NCI-H146 (cell line): ENCODE measurements at regions not wholly inside any gene's neighbourhood (a gene's known extent, or its start where the extent isn't known, plus 50 kb on each side); places are given as distances from the start of the nearest gene placed in this dataset.

ENCODE experiments used
- DNase-seq: peaks from one replicate; lab custom pipeline; 2025; lab: John Stamatoyannopoulos, UW

DNA sequence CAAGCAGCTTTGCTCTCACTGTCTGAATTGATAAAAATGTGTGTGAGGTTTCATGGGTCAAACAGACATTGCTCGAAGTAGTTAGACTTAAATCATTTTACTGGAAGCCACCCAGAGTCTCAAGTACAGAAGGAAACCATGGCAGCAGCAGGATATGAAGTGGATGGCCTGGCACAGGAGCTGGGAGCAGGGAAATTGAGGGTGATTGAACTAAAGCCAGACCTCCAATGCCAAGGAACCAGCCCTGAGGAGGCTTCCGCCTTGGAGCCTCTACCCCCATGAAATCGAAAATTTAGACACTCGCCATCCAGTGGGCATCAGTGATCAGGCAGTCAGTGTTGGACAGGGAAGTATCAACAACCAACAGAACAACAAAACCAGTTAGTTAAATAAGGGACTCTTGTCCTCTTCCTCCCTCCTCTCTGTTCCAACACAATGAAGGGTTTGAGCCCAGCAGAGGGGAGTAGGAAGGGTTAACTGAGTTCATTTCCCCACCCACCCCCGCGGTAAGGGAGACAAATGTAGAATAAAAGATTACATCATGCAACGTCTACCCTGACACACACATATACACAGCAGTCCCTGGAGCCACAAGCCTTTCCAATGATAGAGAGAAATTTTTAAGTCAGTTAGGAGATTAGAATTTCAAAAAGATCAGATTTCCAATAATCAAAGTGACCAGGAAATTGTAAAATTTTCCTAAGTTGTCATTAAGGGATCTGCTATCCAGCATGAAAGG, 156.3 kb downstream of the SLC16A9 start:
- DNase-seq, result no peak

DNA sequence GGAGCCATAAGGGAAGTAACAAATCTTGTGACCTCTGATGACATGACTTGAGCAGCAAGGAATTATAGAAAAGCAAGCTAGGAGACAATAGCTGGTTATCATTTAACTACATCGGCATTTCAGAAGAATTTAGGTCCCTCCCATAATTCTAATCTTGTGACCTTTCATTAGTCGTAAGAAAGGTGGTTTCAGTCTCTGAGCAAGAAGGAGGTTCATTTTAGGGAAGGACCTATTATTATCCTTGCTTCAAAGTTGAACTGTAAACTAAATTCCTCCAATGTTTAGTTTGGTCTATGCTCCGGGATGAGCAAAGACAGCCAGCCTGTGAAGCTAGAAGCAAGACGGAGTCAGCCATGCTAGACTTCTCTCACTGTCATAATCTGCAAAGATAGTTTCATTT, 159.6 kb downstream of the SLC16A9 start:
- no peak for DNase-seq

DNA sequence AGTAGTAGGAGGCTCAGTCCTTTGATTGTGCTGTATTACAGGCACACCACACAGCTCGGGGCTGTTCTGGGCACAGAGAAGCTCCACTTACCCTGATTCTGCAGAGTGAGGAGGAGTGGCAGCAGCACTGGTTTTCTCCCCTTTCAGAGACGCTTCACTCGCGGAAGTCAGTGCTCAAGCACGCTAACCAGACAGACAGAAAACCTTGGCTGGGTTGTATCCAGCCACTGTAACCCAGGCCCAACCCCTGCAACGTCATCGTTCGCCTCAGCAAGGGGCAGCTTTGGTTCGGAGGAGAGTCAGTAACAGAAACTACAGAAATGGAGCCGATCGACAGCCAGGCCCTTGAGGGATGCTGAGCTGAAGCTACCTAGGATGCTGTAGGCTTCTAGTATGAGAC, 171.0 kb downstream of the SLC16A9 start:
- DNase-seq, result no peak

DNA sequence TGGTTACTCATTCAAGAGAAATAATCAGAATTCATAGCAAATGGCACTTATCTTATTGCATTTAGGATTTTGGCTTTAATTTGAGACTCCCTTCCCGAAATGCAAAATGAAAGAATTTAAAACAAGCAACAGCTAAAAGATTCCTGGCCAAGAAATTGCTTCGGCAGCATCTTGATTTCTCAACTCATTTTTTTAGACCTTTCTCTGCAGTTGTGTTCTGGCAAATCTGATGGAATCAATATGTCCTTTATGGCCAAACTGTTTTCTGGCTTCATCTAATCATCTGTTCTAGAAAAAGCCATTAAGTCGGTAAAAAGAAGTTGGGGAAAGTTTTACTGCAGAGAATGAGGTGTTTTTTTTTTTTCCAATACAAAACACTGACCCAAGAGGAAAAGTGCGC, 172.1 kb downstream of the SLC16A9 start:
- no peak for DNase-seq

DNA sequence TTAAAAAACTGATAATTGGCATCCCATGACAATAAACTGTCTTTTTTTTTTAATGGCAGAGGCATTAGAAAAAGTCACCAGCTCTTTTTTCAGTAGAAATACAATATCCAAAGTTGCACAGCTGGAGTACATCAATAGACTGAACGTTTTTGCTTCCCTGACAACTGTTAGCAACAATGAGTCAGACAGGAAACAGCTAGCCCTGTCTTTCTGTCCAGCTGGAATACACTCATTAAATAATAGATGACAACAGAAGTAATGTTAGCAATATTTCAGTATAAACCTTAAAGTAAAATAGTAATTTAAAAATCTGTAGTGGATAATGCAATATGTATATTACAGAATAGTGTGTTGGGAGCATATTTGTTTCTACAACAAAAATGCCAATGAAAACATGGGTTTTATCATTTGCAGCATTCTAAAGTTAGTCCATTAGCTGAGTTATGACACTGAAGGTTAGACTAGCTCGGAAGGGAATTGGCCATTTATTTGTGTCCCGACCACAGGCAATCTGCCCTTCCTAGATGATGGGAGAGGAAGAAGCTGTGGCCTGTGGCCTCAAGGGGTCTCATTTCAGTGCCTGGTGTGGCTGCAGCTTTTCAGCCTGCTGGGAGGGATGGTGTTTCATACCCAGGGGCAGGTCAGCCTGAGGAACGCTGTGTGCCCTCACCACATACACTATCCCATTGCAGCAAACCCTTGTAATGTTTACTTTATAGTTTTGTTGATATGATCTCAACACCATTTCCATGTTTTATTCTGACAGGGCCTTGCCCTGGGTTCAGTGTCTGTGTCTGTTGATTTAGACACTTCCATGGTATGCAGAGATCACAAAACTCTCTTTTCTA, 173.3 kb downstream of the SLC16A9 start:
- peak; percentile 25 for DNase-seq

DNA sequence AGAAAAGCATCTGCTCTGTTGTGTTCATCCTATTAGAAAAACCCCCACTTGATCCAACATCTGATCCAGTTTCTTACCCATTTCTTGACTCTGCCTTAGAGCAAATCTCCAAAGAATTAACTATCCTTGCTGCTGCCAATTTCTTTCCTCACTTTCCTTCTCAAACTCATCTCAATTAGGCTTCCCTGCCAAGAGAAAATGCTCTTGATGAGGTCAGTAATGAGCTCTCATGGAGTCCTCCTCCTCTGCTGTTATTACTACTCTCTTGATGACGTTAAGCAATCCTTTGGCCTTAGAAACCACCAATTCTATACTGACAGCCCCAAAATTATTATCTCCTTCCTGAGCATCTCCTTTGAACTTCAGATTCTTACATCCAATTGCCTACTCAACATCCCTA, 162.0 kb upstream of the FAM13C start:
- DNase-seq, result no peak

DNA sequence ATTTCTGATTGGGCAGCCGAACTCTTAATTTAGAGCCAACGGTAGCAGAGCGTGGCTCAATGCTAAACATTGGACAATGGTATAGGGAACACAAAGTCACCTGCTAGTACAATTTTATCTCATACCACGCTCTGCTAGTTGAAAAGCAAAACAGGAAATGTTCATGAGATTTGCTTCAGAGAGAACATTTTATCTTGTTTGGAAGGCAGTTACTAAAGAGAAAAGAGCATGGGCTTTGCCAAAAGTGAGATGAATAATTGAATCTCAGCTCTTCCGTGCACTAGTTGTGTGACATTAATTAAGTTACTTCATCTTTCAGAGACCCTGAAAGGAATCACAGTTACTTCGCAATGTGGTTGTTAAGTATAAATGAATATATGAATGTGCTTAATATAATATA, 161.5 kb upstream of the FAM13C start:
- DNase-seq, result no peak

DNA sequence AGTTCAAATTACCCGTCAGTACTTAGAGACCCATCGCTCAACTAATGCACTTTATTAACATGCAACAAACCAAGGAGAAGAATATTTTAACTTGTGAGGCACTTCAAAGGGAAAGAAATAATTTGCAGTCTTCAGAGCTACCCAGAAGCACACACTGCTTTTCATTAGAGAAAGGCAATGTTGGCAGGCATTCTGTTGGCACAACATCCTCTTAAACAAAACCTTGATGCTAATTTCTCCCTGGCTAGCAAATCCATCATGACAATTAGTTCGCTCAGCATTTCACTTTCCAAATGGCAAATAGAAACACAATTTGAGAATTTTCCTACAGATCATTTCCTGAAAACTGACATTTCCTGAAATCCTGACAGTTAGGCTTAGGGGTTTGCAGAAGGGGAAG, 155.6 kb upstream of the FAM13C start:
- DNase-seq, result no peak

DNA sequence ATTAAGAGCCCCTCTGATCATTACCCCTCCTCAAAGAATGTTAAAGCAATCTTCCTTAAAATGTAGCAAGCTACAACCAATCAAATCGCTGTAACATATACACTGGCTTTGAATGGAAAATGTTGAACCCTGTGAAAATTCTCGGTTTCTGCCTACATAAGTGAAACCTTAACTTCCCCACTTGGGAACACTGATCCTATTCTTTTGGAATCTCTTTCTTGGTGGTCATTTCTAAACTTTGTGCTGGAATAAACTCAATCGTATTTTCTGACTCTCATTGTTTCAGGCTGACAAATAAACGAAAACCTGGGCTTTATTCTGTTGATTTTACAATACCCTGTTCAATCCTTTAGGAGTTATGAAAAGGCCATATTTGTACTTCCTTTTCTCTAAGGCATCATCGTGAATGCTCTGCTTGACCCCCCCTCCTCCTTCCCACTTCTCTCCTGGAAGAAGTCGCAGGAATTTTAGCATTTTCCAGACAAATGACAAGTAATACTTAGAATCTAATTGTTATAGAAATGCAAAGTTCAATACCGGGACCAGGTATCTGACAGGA, 155.1 kb upstream of the FAM13C start:
- no peak for DNase-seq

DNA sequence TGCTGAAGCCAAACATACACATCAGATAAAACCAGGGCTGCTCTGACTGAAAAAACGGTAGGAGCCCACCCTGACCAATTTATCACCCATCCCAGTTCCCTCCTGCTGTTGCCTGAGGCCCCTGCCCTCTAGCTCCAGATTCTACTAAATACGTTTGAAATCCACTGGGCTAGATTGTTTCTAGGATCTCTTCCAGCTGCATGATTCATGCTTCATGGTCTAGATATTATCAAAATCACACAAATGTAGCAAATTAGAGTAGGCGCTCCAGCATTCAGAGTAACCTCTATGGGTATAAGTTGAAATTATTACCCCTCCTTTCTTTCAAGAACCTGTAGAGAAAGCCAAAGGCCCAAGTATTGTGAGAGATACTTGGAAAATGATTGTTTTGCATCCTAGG, 151.2 kb upstream of the FAM13C start:
- no peak for DNase-seq

DNA sequence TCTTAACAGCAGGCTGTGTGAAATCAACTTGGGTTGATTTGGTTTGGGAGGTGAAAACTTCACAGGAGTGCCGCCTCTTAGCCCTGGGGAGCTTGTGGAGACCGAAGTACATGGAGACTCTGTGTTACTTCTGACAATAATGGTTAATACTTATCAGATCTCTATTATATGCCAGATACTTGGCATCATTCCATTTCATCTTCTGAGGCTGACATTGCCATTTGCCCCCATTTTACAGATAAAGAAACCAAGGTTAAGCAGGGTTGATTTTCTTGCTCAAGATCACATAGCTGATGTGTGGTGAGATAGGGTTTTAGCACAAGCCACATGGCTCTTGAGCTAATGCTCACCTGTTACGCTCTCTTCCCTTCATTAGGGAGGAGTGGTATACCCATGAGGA, 150.6 kb upstream of the FAM13C start:
- DNase-seq, result no peak

DNA sequence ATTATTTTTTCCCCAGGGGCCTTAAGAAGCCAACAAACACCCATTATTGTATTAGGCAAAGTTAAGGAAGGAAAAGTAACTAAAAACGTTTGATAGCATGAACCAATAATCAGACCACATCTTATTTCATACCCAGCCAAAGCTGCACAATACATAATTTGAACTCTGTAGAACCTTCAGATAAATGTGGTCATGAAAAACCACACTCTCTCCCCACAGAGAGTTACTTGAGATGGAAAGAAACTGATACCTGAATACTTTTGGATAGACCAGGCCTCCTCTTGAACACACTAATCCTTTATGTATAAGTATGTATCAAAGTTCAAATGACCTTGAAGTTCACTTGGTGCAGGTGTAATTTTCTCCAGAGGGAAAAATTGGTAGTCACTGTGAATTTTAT, 146.6 kb upstream of the FAM13C start:
- DNase-seq, result no peak

DNA sequence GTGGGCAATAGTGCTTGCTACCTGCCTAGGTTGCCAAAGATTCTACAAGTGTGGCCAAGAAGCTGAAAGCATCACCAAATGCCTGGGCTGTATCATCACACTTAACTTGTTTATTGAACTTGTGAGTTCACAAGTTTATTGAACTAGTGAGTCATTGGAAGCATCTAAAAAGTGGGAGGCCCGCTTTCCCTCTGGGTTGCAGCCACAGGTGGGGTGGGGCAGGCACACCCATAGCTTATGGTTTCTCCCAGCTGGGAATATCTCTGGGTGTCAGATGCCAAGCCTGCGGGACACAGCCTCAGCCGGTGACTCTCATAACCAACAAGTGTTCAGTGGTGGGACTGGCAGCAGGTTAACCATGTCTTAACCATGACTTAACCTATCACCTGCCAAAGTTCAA, 145.9 kb upstream of the FAM13C start:
- DNase-seq, result no peak

DNA sequence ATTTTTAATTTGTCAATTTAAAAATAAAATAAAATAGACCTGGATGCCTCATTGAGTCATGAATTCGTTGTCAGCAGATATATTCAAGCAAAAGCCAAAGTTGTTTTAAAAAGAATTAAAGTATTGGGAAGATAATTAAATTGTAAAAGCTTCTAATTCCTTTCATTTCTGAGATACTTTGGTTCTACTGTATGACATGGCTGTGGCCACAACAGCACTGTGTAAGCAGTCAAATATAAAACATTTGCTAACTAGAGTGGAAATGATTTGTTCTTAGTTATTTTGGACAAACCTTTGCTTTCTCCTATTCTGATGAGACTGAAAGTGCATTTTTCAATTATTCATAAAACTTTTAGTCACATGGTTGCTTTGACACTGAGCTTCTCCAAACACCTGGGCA, 143.6 kb upstream of the FAM13C start:
- DNase-seq, result no peak

DNA sequence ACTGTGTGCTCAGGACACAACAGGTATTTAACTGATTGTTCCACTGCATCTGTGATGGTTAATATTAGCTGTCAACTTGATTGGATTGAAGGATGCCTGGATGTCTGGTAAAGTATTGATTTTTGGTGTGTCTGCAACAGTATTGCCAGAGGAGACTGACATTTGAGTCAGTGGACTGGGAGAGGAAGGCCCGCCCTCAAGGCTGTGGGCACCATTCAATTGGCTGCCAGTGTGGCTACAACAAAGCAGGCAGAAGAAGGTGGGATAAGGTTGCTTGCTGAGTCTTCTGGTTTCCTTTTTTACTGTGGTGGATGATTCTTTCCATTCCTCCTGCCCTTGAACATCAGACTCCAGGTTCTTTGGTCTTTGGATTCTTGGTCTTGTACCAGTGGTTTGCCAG, 137.1 kb upstream of the FAM13C start:
- peak; percentile 70 for DNase-seq

DNA sequence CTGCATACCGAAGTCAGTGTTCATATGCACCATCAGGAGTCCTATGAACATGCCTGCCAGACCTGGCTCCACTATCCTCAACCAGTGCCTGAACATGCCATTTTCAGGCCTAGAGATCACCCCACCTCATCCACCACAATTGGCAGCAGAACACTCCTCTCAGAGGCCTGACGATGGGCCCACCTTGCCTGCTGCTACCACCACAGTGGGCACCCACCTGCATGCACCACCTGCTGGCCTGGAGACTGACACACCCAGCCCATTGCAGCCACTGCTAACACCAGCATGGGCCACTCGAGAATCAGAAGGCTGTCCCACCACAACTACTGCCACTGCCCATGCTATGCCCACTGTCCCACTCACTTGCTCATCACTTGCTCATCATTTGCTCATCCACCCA, 130.7 kb upstream of the FAM13C start:
- DNase-seq, result no peak

DNA sequence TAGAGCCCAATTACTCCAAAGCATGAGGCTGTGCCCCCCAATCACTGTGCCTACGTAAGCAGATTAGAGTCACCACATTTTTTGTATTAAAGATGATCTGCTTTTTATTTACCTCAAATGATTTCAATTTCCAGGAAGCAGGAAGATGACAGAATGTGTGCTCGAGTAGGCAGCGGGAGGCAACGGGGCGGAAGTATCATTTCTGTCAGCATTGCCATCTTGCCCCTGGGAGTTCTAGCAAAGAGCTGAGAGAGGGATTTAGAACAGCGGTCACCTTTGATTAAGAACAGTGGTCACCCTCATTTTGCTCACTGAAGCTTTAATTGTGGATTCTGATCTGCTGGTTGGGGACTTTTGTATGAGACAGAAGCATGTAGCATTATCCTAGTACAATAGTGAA, 117.1 kb upstream of the FAM13C start:
- no peak for DNase-seq

DNA sequence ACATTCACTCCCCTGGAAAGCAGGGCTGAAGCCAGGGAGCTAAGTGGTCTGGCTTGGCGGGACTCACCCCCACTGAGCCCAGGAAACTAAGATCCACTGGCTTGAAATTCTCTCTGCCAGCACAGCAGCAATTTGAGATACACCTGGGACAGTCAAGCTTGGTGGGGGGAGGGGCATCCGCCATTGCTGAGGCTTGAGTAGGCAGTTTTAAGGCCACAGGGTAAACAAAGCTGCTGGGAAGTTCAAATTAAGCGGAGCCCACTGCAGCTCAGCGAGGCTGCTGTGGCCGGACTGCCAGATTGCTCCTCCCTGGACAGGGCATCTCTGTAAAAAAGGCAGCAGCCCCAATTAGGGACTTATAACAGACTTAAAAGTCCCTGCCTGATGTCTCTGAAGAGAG, 108.2 kb upstream of the FAM13C start:
- DNase-seq, result peak; percentile 3

DNA sequence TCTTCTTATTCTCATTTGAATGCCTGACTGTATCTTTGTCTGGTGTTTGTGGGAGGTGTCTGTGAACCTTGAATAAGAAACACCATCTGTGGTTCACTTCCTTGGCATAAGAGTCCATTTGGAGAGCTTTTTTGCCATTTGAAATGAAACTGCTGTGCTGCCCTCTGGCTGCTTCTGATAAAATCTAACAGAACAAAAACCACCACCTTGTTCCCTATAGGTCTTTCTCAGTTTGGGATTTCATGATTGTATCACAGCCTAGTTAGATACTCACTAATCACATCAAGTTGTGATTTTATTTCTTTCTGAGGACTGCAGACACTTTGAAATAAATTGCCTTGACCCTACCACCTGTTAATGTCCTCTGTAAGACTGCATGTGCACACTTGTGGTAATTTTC, 102.7 kb upstream of the FAM13C start:
- peak; percentile 2 for DNase-seq

DNA sequence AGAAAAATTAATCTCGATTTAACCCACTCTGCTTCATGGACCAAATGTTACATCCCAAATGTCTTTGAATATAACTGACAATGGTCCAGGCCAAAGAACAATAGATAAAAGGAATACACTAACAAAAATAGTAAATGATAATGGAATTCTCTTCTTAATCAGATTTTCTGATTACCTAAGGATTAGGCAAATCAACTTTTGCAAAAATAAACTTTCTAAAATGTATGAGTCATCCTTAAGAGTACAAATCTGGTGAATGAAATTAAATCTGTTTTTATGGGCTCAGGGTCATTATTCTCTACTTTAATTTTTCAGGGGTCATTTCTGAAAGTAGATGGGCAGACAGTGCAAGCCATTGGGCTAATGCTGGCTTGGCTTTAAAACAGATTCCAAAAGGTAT, 102.1 kb upstream of the FAM13C start:
- no peak for DNase-seq

DNA sequence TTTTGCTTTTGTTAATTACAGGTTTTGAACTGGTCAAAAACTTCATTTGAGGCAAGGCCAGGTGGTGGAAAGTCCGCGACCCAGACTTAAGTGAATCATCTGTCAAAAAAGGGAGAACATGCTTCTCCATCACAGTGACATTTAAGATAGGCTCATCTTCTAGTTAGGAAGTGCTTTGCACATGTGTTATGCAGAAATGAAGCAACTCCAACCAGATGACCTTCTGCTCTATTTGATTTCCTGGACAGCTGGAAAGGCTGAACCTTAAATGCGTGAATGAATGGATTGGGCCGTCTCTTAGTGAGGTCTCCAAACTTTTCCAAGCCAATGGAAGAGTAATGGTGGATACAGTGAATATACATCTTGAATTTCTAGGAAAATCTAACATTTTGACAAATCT, 101.6 kb upstream of the FAM13C start:
- DNase-seq, result no peak

DNA sequence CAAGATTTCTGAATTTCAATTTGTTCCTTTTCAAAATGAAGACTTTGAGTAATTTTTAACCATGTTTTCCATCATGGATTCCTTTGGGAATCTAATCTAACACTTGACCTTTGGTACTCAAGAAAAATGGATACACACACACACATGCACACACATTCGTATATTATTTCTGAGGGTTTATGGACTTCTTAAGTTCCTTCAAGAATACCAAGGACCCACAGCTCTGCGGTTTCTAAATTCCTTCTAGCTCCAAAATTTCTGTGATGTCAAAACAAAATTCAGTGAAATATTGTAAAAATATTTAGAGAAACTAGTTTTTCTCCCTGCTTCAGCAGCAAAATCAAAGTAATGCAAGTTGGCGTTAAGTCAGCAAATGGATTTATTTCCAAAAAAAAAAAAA, 98.3 kb upstream of the FAM13C start:
- no peak for DNase-seq

DNA sequence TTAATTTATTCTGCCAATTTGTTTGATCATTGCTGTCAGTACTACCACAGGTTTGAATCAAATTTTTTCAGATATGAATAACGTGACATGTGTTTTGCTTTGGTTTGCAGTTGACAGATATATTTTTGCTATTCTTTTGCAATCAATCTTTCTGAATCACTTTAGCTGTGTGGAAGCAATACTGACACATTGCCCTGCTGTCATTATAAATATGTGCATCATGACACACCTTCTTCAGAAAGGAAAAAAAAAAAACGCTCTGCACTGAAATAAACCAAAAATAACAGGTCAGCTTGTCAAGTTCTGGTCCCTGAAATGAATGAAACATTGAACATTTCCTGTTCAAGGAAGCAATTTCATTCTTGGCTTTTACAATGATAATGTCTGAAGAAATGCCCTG, 93.8 kb upstream of the FAM13C start:
- DNase-seq, result no peak
